ENCODE measurements at regions not wholly inside any gene's neighbourhood (a gene's known extent, or its start where the extent isn't known, plus 50 kb on each side); places are given as distances from the start of the nearest gene placed in this dataset.

- no peak for TF ChIP-seq CTCF (IDR thresholded peaks at IDR 0.05)
- TF ChIP-seq REST (IDR thresholded peaks at IDR 0.05; ENCODE audit: insufficient read depth in 1 of 2, low read depth in 2 of 2, low read length in 1 of 2) = no peak
- TF ChIP-seq POLR2AphosphoS5 (IDR thresholded peaks at IDR 0.05; ENCODE audit: low read depth, low read length) = no peak
- TF ChIP-seq SIN3A (IDR thresholded peaks at IDR 0.05; ENCODE audit: borderline replicate concordance, insufficient read depth, low read depth, low read length) = no peak
These were observed 334.4 kb upstream of the TRIB2 start for GRCh38 chr2:12382366-12382765.

All from Panc1 (cell line).